Heart right ventricle (tissue), 16 donors: ENCODE measurements at regions not wholly inside any gene's neighbourhood (a gene's known extent, or its start where the extent isn't known, plus 50 kb on each side); places are given as distances from the start of the nearest gene placed in this dataset.

Source experiments
- ATAC-seq, 8 donors: fragments of 200-7000 bp; cut with Tn5 transposase; one replicate each; pipeline ENCODE4 v1.9.1; 2020; ENCODE audit warnings: mild to moderate bottlenecking in 8 of 8, moderate library complexity in 8 of 8, moderate number of reproducible peaks in 1 of 8
- DNase-seq, 2 donors: peaks; one replicate each; pipeline ENCODE4 v3.0.0-alpha.2; 2020
- H3K27ac ChIP-seq, 10 donors: fragments of 200-600 bp; sonication (generic) in 2 of 10; one replicate each; pipeline versions ENCODE4 v1.5.0 to v1.8.0; 2020 to 2022; ENCODE audit warnings: mild to moderate bottlenecking in 3 of 10
- H3K27me3 ChIP-seq, 7 donors: fragments of 200-600 bp; one replicate each; pipeline ENCODE4 v1.8.0; 2021 to 2022; ENCODE audit warnings: mild to moderate bottlenecking in 2 of 7
- H3K36me3 ChIP-seq, 9 donors: fragments of 200-600 bp; sonication (generic) in 1 of 9; one replicate each; pipeline versions ENCODE4 v1.5.0 to v1.8.0; 2020 to 2022; ENCODE audit warnings: mild to moderate bottlenecking in 2 of 9
- H3K4me1 ChIP-seq, 9 donors: fragments of 200-600 bp; sonication (generic) in 1 of 9; one replicate each; pipeline versions ENCODE4 v1.5.0 to v1.8.0; 2020 to 2022; ENCODE audit warnings: mild to moderate bottlenecking in 4 of 9
- H3K4me3 ChIP-seq, 10 donors: fragments of 200-600 bp; sonication (generic) in 2 of 10; one replicate each; pipeline versions ENCODE4 v1.5.0 to v1.8.0; 2020 to 2022; ENCODE audit warnings: mild to moderate bottlenecking in 7 of 10, moderate library complexity in 2 of 10
- H3K9me3 ChIP-seq, 11 donors: fragments of 200-600 bp in 10 of 11; sonication (generic) in 2 of 11; one replicate each; pipeline versions ENCODE4 v1.5.0 to v1.8.0; 2013 to 2022; ENCODE audit warnings: mild to moderate bottlenecking in 2 of 11, control low read depth in 1 of 11, moderate library complexity in 1 of 11
- WGBS, 2 donors: extraction: QIAGEN DNeasy Blood & Tissue Kit; methylation state at CpG; one replicate each; pipeline ENCODE4 v1.1.7; 2013; ENCODE audit warnings: inconsistent platforms in 1 of 2; 5-methylcytosine and 5-hydroxymethylcytosine counted together
- intact Hi-C, 10 donors: fragments of 100-400 bp; cut with DNase I; formaldehyde crosslinking; loops; one replicate each; pipeline versions ENCODE4 v1.11.1 to v1.14.2; 2022
- TF ChIP-seq, protein P1 (sequence below), 9 donors: fragments of 200-600 bp; sonication (generic) in 2 of 9; IDR thresholded peaks; one replicate each; pipeline versions ENCODE4 v1.5.0 to v1.8.0; 2021 to 2022; ENCODE audit warnings: antibody characterized with exemption in 9 of 9, mild to moderate bottlenecking in 5 of 9, moderate library complexity in 1 of 9
- donor health status: Arrhythmogenic right ventricular cardiomyopathy.
- donor health status: ischemic (EF 13 %, LVEDD 7.1; RV severe dilation, severe dysfunction).
- donor health status: healthy with polysubstance abuse.
- donor health status: DM: no; HTN: yes; CAD: no.
- donor health status: DM: no; HTN: no; CAD: no.
- donor health status: ischemic (EF 25% LVEDD 6.9; RV normal size, moderate dysfunction).
- donor health status: ischemic (EF 25% LVEDD 5.7; RV mildly dilated, moderate dysfunction).
- donor health status: healthy.
- donor health status: DM: yes; HTN: yes; CAD: no.
- donor health status: Ischemic cardiomyopathy.
- donor health status: ischemic (EF 35%, LVEDD 5.7; RV mildly dilated, moderate dysfunction).
- donor health status: nonischemic (EF 11% LVEDD 7.7; RV severe dilation, severe dysfunction).
- donor health status: DM: yes; HTN: yes; CAD: no.
- donor health status: PGD.
- donor health status: ischemic (EF 29% LVEDD 5.4; RV normal size, mild dysfunction).
- donor health status: nonischemic (EF 23%, LVEDD 6.1; RV moderate dilation, normal function).

DNA sequence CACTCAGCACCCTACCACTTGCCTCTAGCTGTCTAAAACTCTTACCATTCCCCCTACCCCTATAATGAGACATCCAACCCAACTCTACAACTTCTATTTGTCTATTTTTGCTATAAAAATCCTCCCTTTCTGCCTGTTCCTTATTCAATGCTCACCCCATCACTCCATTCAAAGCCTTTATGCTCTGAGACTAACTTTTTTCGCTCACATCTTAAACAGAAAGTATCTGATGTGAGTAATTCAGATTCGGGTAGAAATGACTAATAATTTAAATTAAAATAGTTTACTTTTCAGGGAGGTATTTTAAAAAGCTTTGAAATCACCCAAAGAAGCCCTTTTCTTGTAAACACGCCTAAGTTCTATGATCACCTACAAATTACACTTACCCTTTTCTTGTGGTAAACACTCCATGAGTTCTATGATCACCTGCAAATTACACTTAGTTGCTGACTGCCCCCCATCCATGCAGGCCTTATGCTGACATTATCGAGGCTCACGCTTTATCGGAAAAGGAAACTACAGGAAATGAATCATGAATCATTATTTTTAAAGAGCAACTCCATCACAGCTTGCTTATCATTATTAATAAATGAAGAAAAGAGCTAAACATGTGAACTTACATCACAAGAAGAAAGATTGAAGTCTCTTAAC lies 168.7 kb upstream of the PPP1R2C start:
- no peaks in the 10 kb centered on the region for H3K9me3 ChIP-seq
- H3K27ac ChIP-seq: peak overlapping the region in 1 of 10 donors; percentile 77
- H3K36me3 ChIP-seq: no peaks in the 10 kb centered on the region
- DNase-seq (no peak), ATAC-seq (no peak)
- H3K4me1 ChIP-seq: peaks cover 0 to 14% (median 0%) of the 10 kb centered on the region in 9 donors
- peak overlapping the region in 1 of 10 donors; percentile 8 for H3K4me3 ChIP-seq
- H3K27me3 ChIP-seq: peaks cover 0 to 39% (median 0%) of the 10 kb centered on the region in 7 donors
- 63 to 82% methylated on average over 6 of the region's 6 CpGs for WGBS, 2 donors
- TF ChIP-seq, protein P1, sequence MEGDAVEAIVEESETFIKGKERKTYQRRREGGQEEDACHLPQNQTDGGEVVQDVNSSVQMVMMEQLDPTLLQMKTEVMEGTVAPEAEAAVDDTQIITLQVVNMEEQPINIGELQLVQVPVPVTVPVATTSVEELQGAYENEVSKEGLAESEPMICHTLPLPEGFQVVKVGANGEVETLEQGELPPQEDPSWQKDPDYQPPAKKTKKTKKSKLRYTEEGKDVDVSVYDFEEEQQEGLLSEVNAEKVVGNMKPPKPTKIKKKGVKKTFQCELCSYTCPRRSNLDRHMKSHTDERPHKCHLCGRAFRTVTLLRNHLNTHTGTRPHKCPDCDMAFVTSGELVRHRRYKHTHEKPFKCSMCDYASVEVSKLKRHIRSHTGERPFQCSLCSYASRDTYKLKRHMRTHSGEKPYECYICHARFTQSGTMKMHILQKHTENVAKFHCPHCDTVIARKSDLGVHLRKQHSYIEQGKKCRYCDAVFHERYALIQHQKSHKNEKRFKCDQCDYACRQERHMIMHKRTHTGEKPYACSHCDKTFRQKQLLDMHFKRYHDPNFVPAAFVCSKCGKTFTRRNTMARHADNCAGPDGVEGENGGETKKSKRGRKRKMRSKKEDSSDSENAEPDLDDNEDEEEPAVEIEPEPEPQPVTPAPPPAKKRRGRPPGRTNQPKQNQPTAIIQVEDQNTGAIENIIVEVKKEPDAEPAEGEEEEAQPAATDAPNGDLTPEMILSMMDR (IDR thresholded peaks at IDR 0.05): no peak
- intact Hi-C loops: no loop called here

- no peak for ATAC-seq
- Histone ChIP-seq H3K9me3 (no peaks in the 10 kb centered on the region), H3K4me3 (no peak overlapping the region), H3K4me1 (peaks cover 0 to 12% (median 0%) of the 10 kb centered on the region in 9 donors), H3K36me3 (no peaks in the 10 kb centered on the region), H3K27me3 (peaks cover 0 to 34% (median 0%) of the 10 kb centered on the region in 7 donors), H3K27ac (peak overlapping the region in 1 of 10 donors; percentile 61)
- TF ChIP-seq, protein P1 (IDR thresholded peaks at IDR 0.05): no peak
- 59 to 60% methylated on average over 9 of the region's 9 CpGs for WGBS, 2 donors
- DNase-seq: no peak
- intact Hi-C loops: no loop called here
Observed at GRCh38 chrX:42948723-42949657, 171.0 kb upstream of the PPP1R2C start.

GRCh38 chrX:42951747-42952146 lies 173.8 kb upstream of the PPP1R2C start:
- no peaks in the 10 kb centered on the region for H3K9me3 ChIP-seq
- H3K27ac ChIP-seq: no peak overlapping the region
- peaks cover 0 to 12% (median 0%) of the 10 kb centered on the region in 9 donors for H3K4me1 ChIP-seq
- no peak overlapping the region for H3K4me3 ChIP-seq
- ATAC-seq: no peak
- no peaks in the 10 kb centered on the region for H3K36me3 ChIP-seq
- no peak for DNase-seq
- intact Hi-C loops: no loop called here
- TF ChIP-seq, protein P1 (IDR thresholded peaks at IDR 0.05): no peak
- peaks cover 0 to 24% (median 0%) of the 10 kb centered on the region in 7 donors for H3K27me3 ChIP-seq

- DNase-seq (no peak), ATAC-seq (no peak)
- Histone ChIP-seq H3K9me3 (no peaks in the 10 kb centered on the region), H3K27me3 (peaks cover 0 to 15% (median 0%) of the 10 kb centered on the region in 7 donors), H3K36me3 (no peaks in the 10 kb centered on the region), H3K27ac (no peak overlapping the region), H3K4me3 (no peak overlapping the region), H3K4me1 (peaks cover 0 to 12% (median 0%) of the 10 kb centered on the region in 9 donors)
- intact Hi-C loops: no loop called here
- TF ChIP-seq, protein P1 (IDR thresholded peaks at IDR 0.05): no peak
Observed at GRCh38 chrX:42952621-42953020, 174.7 kb upstream of the PPP1R2C start.
